Upper lobe of left lung (tissue), 4 donors: ENCODE measurements at regions not wholly inside any gene's neighbourhood (a gene's known extent, or its start where the extent isn't known, plus 50 kb on each side); places are given as distances from the start of the nearest gene placed in this dataset.

Experiments
- POLR2A ChIP-seq, 4 donors: fragments of 450-650 bp; IDR thresholded peaks; one replicate each; pipeline ENCODE4 v1.5.1; 2016 to 2017; ENCODE audit warnings: antibody characterized with exemption in 4 of 4, mild to moderate bottlenecking in 2 of 4
- TF ChIP-seq, protein P1 (sequence below), 6 experiments: fragments of 450-650 bp in 4 of 6; fragments of 200-600 bp in 2 of 6; sonication (generic) in 2 of 6; IDR thresholded peaks; one replicate each; pipeline ENCODE4 v1.5.1; 2016 to 2019; ENCODE audit warnings: antibody characterized with exemption in 6 of 6

- TF ChIP-seq, protein P1, sequence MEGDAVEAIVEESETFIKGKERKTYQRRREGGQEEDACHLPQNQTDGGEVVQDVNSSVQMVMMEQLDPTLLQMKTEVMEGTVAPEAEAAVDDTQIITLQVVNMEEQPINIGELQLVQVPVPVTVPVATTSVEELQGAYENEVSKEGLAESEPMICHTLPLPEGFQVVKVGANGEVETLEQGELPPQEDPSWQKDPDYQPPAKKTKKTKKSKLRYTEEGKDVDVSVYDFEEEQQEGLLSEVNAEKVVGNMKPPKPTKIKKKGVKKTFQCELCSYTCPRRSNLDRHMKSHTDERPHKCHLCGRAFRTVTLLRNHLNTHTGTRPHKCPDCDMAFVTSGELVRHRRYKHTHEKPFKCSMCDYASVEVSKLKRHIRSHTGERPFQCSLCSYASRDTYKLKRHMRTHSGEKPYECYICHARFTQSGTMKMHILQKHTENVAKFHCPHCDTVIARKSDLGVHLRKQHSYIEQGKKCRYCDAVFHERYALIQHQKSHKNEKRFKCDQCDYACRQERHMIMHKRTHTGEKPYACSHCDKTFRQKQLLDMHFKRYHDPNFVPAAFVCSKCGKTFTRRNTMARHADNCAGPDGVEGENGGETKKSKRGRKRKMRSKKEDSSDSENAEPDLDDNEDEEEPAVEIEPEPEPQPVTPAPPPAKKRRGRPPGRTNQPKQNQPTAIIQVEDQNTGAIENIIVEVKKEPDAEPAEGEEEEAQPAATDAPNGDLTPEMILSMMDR (IDR thresholded peaks at IDR 0.05): no peak
- no peak for TF ChIP-seq POLR2A (IDR thresholded peaks at IDR 0.05)
Observed at GRCh38 chr20:7410150-7410549, 530.1 kb downstream of the HAO1 start.
